ENCODE measurements at regions not wholly inside any gene's neighbourhood (a gene's known extent, or its start where the extent isn't known, plus 50 kb on each side); places are given as distances from the start of the nearest gene placed in this dataset.

DNA sequence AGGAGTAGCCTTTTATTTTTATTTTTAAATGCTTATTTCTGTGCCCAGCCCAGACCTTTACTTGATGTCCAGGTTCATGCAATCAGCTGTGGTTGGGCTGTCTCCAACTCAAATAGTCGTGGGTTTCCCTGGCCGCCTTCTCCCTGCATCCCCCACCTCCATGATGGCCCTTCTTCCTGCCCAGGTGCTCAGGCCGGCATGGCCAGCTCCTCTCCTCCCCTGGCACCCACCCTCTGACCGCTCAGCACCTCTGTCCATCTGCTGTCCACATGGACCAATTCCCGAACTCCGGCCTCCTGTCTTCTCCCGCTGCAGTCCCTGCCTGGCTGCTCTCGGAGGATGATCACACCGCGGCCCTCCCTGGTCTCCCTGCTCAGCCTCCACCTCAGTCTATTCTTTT lies 81.2 kb upstream of the SULF2 start:
- BruUV-seq (replicated peaks): no TSS peak
- POLR2A ChIA-PET: no interaction called here
- H3K27me3 Mint-ChIP-seq (ENCODE audit: insufficient read depth, unreplicated experiment): no peaks in the 10 kb centered on the region

GRCh38 chr20:47865912-47866311 lies 80.6 kb upstream of the SULF2 start:
- POLR2A ChIA-PET: no interaction called here
- BruUV-seq (replicated peaks): no TSS peak

More for the DNA sequence above, 81.2 kb upstream of the SULF2 start:
- CTCF ChIA-PET: no interaction called here
- no peak for DNase-seq (ENCODE audit: unreplicated experiment)
- intact Hi-C loops (cut with micrococcal nuclease): no loop called here
- Mint-ChIP-seq H3K9me3 (ENCODE audit: unreplicated experiment) (no peaks in the 10 kb centered on the region), H3K36me3 (ENCODE audit: insufficient read depth, unreplicated experiment) (no peaks in the 10 kb centered on the region), H3K27ac (ENCODE audit: low read depth, unreplicated experiment) (no peak overlapping the region), H3K4me3 (ENCODE audit: unreplicated experiment) (no peak overlapping the region), H3K4me1 (ENCODE audit: insufficient read depth, unreplicated experiment) (peaks cover 7% of the 10 kb centered on the region)
- TF ChIP-seq, protein P1, sequence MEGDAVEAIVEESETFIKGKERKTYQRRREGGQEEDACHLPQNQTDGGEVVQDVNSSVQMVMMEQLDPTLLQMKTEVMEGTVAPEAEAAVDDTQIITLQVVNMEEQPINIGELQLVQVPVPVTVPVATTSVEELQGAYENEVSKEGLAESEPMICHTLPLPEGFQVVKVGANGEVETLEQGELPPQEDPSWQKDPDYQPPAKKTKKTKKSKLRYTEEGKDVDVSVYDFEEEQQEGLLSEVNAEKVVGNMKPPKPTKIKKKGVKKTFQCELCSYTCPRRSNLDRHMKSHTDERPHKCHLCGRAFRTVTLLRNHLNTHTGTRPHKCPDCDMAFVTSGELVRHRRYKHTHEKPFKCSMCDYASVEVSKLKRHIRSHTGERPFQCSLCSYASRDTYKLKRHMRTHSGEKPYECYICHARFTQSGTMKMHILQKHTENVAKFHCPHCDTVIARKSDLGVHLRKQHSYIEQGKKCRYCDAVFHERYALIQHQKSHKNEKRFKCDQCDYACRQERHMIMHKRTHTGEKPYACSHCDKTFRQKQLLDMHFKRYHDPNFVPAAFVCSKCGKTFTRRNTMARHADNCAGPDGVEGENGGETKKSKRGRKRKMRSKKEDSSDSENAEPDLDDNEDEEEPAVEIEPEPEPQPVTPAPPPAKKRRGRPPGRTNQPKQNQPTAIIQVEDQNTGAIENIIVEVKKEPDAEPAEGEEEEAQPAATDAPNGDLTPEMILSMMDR (IDR thresholded peaks at IDR 0.05; ENCODE audit: unreplicated experiment): no peak

GRCh38 chr20:47865451-47865850 lies 80.2 kb upstream of the SULF2 start:
- ChIA-PET POLR2A (interaction anchor here (0.6 kb wide), 1 partner anchor 15 kb away, joined by 4 read pairs; no protein-coding TSS in a partner anchor), CTCF (no interaction called here)
- intact Hi-C loops (cut with micrococcal nuclease): no loop called here
- no TSS peak for BruUV-seq (replicated peaks)
- DNase-seq (ENCODE audit: unreplicated experiment): no peak
- H3K27ac Mint-ChIP-seq (ENCODE audit: low read depth, unreplicated experiment): no peak overlapping the region
- no peak overlapping the region for H3K4me3 Mint-ChIP-seq (ENCODE audit: unreplicated experiment)
- H3K36me3 Mint-ChIP-seq (ENCODE audit: insufficient read depth, unreplicated experiment): no peaks in the 10 kb centered on the region
- TF ChIP-seq, protein P1 (IDR thresholded peaks at IDR 0.05; ENCODE audit: unreplicated experiment): no peak
- H3K27me3 Mint-ChIP-seq (ENCODE audit: insufficient read depth, unreplicated experiment): no peaks in the 10 kb centered on the region
- peaks cover 7% of the 10 kb centered on the region for H3K4me1 Mint-ChIP-seq (ENCODE audit: insufficient read depth, unreplicated experiment)
- H3K9me3 Mint-ChIP-seq (ENCODE audit: unreplicated experiment): no peaks in the 10 kb centered on the region

More at GRCh38 chr20:47865912-47866311, 80.6 kb upstream of the SULF2 start:
- Mint-ChIP-seq H3K27ac (ENCODE audit: low read depth, unreplicated experiment) (no peak overlapping the region), H3K27me3 (ENCODE audit: insufficient read depth, unreplicated experiment) (no peaks in the 10 kb centered on the region), H3K4me1 (ENCODE audit: insufficient read depth, unreplicated experiment) (peaks cover 7% of the 10 kb centered on the region), H3K9me3 (ENCODE audit: unreplicated experiment) (no peaks in the 10 kb centered on the region), H3K4me3 (ENCODE audit: unreplicated experiment) (no peak overlapping the region), H3K36me3 (ENCODE audit: insufficient read depth, unreplicated experiment) (no peaks in the 10 kb centered on the region)
- intact Hi-C loops (cut with micrococcal nuclease): no loop called here
- TF ChIP-seq, protein P1 (IDR thresholded peaks at IDR 0.05; ENCODE audit: unreplicated experiment): no peak
- DNase-seq (ENCODE audit: unreplicated experiment): no peak
- CTCF ChIA-PET: no interaction called here

GRCh38 chr20:47863981-47864380 lies 78.7 kb upstream of the SULF2 start:
- BruUV-seq (replicated peaks): no TSS peak
- H3K27ac Mint-ChIP-seq (ENCODE audit: low read depth, unreplicated experiment): peak overlapping the region; percentile 3
- no peaks in the 10 kb centered on the region for H3K9me3 Mint-ChIP-seq (ENCODE audit: unreplicated experiment)
- H3K4me3 Mint-ChIP-seq (ENCODE audit: unreplicated experiment): no peak overlapping the region
- peaks cover 7% of the 10 kb centered on the region for H3K4me1 Mint-ChIP-seq (ENCODE audit: insufficient read depth, unreplicated experiment)
- POLR2A ChIA-PET: no interaction called here
- no peak for DNase-seq (ENCODE audit: unreplicated experiment)
- intact Hi-C loops (cut with micrococcal nuclease): no loop called here
- H3K36me3 Mint-ChIP-seq (ENCODE audit: insufficient read depth, unreplicated experiment): no peaks in the 10 kb centered on the region
- H3K27me3 Mint-ChIP-seq (ENCODE audit: insufficient read depth, unreplicated experiment): no peaks in the 10 kb centered on the region
- TF ChIP-seq, protein P1 (IDR thresholded peaks at IDR 0.05; ENCODE audit: unreplicated experiment): no peak
- CTCF ChIA-PET: interaction anchor here (0.7 to 1.7 kb wide), 2 partner anchors 13 to 78 kb away, joined by 3 to 4 read pairs; no protein-coding TSS in a partner anchor

All from MCF 10A (cell line).